BE2C (cell line): ENCODE measurements at regions not wholly inside any gene's neighbourhood (a gene's known extent, or its start where the extent isn't known, plus 50 kb on each side); places are given as distances from the start of the nearest gene placed in this dataset.

ENCODE experiments used
- DNase-seq: peaks from one replicate; pipeline ENCODE4 v3.0.0-alpha.2; 2020
- H3K27me3 ChIP-seq: fragments of 250-450 bp; sonication (Bioruptor Pico); 2 replicates; pipeline ENCODE4 v1.5.1; 2020; ENCODE audit warnings: mild to moderate bottlenecking
- H3K36me3 ChIP-seq: fragments of 250-450 bp; sonication (Bioruptor Pico); 2 replicates; pipeline ENCODE4 v1.5.1; 2020; ENCODE audit warnings: mild to moderate bottlenecking
- H3K4me1 ChIP-seq: fragments of 250-450 bp; sonication (Bioruptor Pico); 2 replicates; pipeline ENCODE4 v1.5.1; 2020
- H3K4me3 ChIP-seq: 2 replicates; pipeline ENCODE4 v1.5.1; 2011; ENCODE audit warnings: low read depth, low read length
- H3K9me3 ChIP-seq: fragments of 250-450 bp; sonication (Bioruptor Pico); 2 replicates; pipeline ENCODE4 v1.5.1; 2020
- TF ChIP-seq, protein P1 (sequence below): IDR thresholded peaks from 2 replicates; pipeline ENCODE4 v1.5.1; 2012; ENCODE audit warnings: mild to moderate bottlenecking, low read depth, low read length

DNA sequence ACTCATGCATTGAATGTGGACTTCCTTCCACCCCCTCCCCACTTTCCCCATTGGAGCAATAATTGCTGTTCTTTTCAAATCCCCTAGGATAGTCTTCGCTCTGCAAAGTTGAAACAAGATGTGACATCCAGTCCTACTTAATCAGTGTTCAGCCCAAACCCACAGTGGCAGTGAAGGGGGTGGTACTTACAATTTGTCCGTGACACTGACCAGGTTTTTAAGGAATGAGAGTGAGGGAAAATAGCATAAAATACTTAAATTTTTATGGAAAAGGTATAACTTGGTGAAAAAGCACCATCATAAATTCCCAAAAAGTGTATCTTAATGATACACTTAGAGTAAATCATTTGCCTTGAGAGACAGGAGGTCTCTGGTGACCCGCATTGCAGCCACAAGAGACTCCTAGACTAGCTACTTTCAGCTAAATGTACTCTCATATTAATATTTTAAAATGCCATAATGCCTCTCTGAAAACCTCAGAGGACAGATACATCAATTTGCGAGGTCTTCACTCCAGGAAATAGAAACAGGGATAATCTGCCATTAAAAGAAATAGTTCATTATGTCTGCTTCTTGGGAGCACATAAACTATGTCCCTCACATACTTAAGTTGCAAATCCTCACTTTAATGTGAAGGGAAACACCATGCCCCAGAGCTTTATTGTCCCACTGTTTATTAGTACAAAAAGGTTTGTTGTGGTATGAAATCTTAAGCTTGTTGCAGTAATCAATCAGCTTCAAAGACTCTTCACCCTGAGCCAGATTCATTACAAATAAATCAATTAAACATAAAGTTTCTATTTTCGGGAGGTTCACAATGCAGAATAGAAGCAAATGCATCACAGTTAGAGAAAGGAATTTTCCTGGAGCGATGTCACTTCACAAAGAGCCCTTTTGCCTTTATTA lies 343.6 kb upstream of the ISL1 start:
- Histone ChIP-seq H3K36me3 (no peaks in the 10 kb centered on the region), H3K4me1 (no peaks in the 10 kb centered on the region), H3K9me3 (no peaks in the 10 kb centered on the region), H3K4me3 (no peak overlapping the region), H3K27me3 (no peaks in the 10 kb centered on the region)
- no peak for DNase-seq
- TF ChIP-seq, protein P1, sequence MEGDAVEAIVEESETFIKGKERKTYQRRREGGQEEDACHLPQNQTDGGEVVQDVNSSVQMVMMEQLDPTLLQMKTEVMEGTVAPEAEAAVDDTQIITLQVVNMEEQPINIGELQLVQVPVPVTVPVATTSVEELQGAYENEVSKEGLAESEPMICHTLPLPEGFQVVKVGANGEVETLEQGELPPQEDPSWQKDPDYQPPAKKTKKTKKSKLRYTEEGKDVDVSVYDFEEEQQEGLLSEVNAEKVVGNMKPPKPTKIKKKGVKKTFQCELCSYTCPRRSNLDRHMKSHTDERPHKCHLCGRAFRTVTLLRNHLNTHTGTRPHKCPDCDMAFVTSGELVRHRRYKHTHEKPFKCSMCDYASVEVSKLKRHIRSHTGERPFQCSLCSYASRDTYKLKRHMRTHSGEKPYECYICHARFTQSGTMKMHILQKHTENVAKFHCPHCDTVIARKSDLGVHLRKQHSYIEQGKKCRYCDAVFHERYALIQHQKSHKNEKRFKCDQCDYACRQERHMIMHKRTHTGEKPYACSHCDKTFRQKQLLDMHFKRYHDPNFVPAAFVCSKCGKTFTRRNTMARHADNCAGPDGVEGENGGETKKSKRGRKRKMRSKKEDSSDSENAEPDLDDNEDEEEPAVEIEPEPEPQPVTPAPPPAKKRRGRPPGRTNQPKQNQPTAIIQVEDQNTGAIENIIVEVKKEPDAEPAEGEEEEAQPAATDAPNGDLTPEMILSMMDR: no peak

GRCh38 chr5:51043745-51044144 lies 339.5 kb upstream of the ISL1 start:
- no peak overlapping the region for H3K4me3 ChIP-seq
- TF ChIP-seq, protein P1: no peak
- H3K27me3 ChIP-seq: no peaks in the 10 kb centered on the region
- no peaks in the 10 kb centered on the region for H3K36me3 ChIP-seq
- DNase-seq: no peak
- no peaks in the 10 kb centered on the region for H3K9me3 ChIP-seq
- H3K4me1 ChIP-seq: no peaks in the 10 kb centered on the region

- no peak overlapping the region for H3K4me3 ChIP-seq
- TF ChIP-seq, protein P1: no peak
- no peaks in the 10 kb centered on the region for H3K9me3 ChIP-seq
- no peaks in the 10 kb centered on the region for H3K4me1 ChIP-seq
- DNase-seq: no peak
- no peaks in the 10 kb centered on the region for H3K36me3 ChIP-seq
- no peaks in the 10 kb centered on the region for H3K27me3 ChIP-seq
These were observed 335.9 kb upstream of the ISL1 start for GRCh38 chr5:51047369-51047768.

GRCh38 chr5:51053361-51053760 lies 329.9 kb upstream of the ISL1 start:
- TF ChIP-seq, protein P1: no peak
- Histone ChIP-seq H3K9me3 (no peaks in the 10 kb centered on the region), H3K36me3 (no peaks in the 10 kb centered on the region), H3K4me3 (no peak overlapping the region), H3K27me3 (no peaks in the 10 kb centered on the region), H3K4me1 (no peaks in the 10 kb centered on the region)
- no peak for DNase-seq

DNA sequence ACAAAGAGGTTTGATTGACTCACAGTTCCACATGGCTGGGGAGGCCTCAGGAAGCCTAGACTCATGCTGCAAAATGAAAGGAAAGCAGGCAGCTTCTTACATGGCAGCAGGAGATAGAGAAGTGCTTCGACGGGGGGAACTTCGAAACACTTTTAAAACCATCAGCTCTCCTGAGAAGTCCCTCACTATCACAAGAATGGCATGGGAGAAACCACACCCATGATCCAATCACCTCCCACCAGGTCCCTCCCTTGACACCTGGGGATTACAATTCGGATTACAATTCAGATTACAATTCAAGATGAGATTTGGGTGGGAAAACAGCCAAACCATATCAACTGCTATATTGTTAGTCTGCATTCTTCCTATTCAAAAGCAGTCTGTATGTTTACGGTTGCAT lies 322.3 kb upstream of the ISL1 start:
- H3K4me1 ChIP-seq: no peaks in the 10 kb centered on the region; the same call in 1 of the 2 replicates
- DNase-seq: no peak
- H3K4me3 ChIP-seq: no peak overlapping the region
- H3K9me3 ChIP-seq: no peaks in the 10 kb centered on the region
- no peaks in the 10 kb centered on the region for H3K27me3 ChIP-seq
- TF ChIP-seq, protein P1: no peak
- no peaks in the 10 kb centered on the region for H3K36me3 ChIP-seq

DNA sequence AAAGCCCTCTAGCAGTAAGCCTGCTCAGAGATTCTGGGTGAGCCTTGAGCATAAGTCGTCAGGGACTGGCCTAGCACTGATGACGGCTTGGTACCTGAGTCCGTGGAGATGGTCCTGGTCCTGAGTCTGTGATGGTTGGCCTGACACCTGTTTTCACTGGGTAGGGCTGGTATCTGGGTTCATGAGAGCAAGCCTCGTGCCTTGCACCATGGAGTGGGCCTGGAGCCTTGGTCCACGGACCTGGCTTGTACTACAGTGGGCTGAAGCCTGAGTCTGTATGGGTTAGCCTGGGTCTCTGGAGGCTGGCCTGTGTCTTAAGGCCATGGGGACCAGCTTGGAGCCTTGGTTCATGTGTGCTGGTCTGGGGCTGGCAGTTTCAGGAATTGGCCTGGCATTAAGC lies 310.3 kb upstream of the ISL1 start:
- DNase-seq: no peak
- Histone ChIP-seq H3K9me3 (no peaks in the 10 kb centered on the region), H3K27me3 (no peaks in the 10 kb centered on the region), H3K4me1 (no peaks in the 10 kb centered on the region), H3K36me3 (no peaks in the 10 kb centered on the region), H3K4me3 (no peak overlapping the region)
- TF ChIP-seq, protein P1: no peak
